ENCODE measurements at regions not wholly inside any gene's neighbourhood (a gene's known extent, or its start where the extent isn't known, plus 50 kb on each side); places are given as distances from the start of the nearest gene placed in this dataset.

GRCh38 chr5:17794201-17794600, 159.9 kb downstream of the TAF11L14 start (continued):
- TF ChIP-seq CBX8 (IDR thresholded peaks at IDR 0.05; ENCODE audit: borderline replicate concordance, low read depth, low read length) (no peak), CHD2 (IDR thresholded peaks at IDR 0.05; ENCODE audit: low read length) (no peak), RXRA (IDR thresholded peaks at IDR 0.05; ENCODE audit: insufficient read depth, low read depth, low read length) (no peak), BRCA1 (IDR thresholded peaks at IDR 0.05; ENCODE audit: low read depth, low read length) (no peak), FOSL1 (IDR thresholded peaks at IDR 0.05; ENCODE audit: insufficient read depth, low read depth, low read length) (no peak)

All from H1 (cell line).